SK-N-SH (cell line): ENCODE measurements at regions not wholly inside any gene's neighbourhood (a gene's known extent, or its start where the extent isn't known, plus 50 kb on each side); places are given as distances from the start of the nearest gene placed in this dataset.

Experiments
- CTCF ChIA-PET: fragments of 300-600, 350-600 bp; formaldehyde crosslinking; extraction: SDS; loops from one replicate; lab custom pipeline; 2021; lab: Yijun Ruan, JAX
- POLR2A ChIA-PET: fragments of 350-600 bp; sonication (Branson Sonifier 250); formaldehyde crosslinking; extraction: SDS; loops from one replicate; lab custom pipeline; 2020; ENCODE audit warnings: antibody characterized with exemption, inconsistent platforms; lab: Yijun Ruan, JAX
- DNase-seq: peaks from one replicate; pipeline ENCODE4 v3.0.0; 2012
- H2AFZ ChIP-seq: fragments of 200-600 bp; sonication (generic); 2 replicates; pipeline ENCODE4 v1.8.1; 2016; ENCODE audit warnings: antibody characterized with exemption, mild to moderate bottlenecking, low read depth
- H3F3A ChIP-seq: fragments of 200-600 bp; sonication (generic); replicated peaks from 2 replicates; pipeline ENCODE3; 2016; ENCODE audit warnings: antibody characterized with exemption, mild to moderate bottlenecking; ENCODE audit not compliant: insufficient read depth
- H3K27ac ChIP-seq, 2 experiments: fragments of 200-500 bp in 1 of 2; fragments of 200-600 bp in 1 of 2; sonication (Bioruptor generic) in 1 of 2; sonication (generic), shearing (Covaris generic) in 1 of 2; 2 replicates each; pipeline versions ENCODE4 v1.5.1 to v1.6.1; 2014 to 2016; ENCODE audit warnings: low read depth in 2 of 2, inconsistent platforms in 1 of 2, low read length in 1 of 2, mild to moderate bottlenecking in 1 of 2, mixed read lengths in 1 of 2
- H3K27me3 ChIP-seq: fragments of 200-600 bp; sonication (generic), shearing (Covaris generic); 2 replicates; pipeline ENCODE4 v1.6.1; 2016; ENCODE audit warnings: mixed run types; ENCODE audit not compliant: insufficient read depth
- H3K36me3 ChIP-seq, 2 experiments: fragments of 200-500 bp in 1 of 2; fragments of 200-600 bp in 1 of 2; sonication (Bioruptor generic) in 1 of 2; sonication (generic) in 1 of 2; replicated peaks in 1 of 2; 2 replicates each; pipeline versions ENCODE3 to v1.5.1; 2014 to 2016; ENCODE audit warnings: low read length in 1 of 2, mild to moderate bottlenecking in 1 of 2; ENCODE audit not compliant: insufficient read depth in 2 of 2, control insufficient read depth in 1 of 2
- H3K4me1 ChIP-seq, 2 experiments: fragments of 200-500 bp in 1 of 2; fragments of 200-600 bp in 1 of 2; sonication (Bioruptor generic) in 1 of 2; sonication (generic), shearing (Covaris generic) in 1 of 2; 2 replicates each; pipeline versions ENCODE4 v1.5.1 to v1.6.1; 2014 to 2016; ENCODE audit warnings: low read depth in 1 of 2, low read length in 1 of 2, mixed run types in 1 of 2; ENCODE audit not compliant: insufficient read depth in 2 of 2, control insufficient read depth in 1 of 2
- H3K4me2 ChIP-seq: fragments of 200-600 bp; sonication (generic), shearing (Covaris generic); 2 replicates; pipeline ENCODE4 v1.6.1; 2017; ENCODE audit warnings: mixed run types
- H3K4me3 ChIP-seq, 2 experiments: fragments of 200-500 bp in 1 of 2; fragments of 200-600 bp in 1 of 2; sonication (Bioruptor generic) in 1 of 2; sonication (generic), shearing (Covaris generic) in 1 of 2; 2 replicates each; pipeline versions ENCODE4 v1.5.1 to v1.8.1; 2014 to 2016; ENCODE audit warnings: low read depth in 2 of 2, inconsistent platforms in 1 of 2, low read length in 1 of 2, mild to moderate bottlenecking in 1 of 2, mixed read lengths in 1 of 2, moderate library complexity in 1 of 2
- H3K79me2 ChIP-seq: fragments of 200-600 bp; sonication (generic); 2 replicates; pipeline ENCODE4 v1.8.1; 2017; ENCODE audit warnings: mild to moderate bottlenecking; ENCODE audit not compliant: insufficient read depth
- H3K9ac ChIP-seq: fragments of 200-600 bp; sonication (generic); 2 replicates; pipeline ENCODE4 v1.6.1; 2017; ENCODE audit warnings: mixed run types
- H3K9me2 ChIP-seq: fragments of 200-600 bp; sonication (generic); 2 replicates; pipeline ENCODE4 v1.6.1; 2017; ENCODE audit warnings: mixed run types
- H3K9me3 ChIP-seq: fragments of 200-600 bp; sonication (generic); 2 replicates; pipeline ENCODE4 v1.6.1; 2017; ENCODE audit warnings: mixed run types, mild to moderate bottlenecking, moderate library complexity
- H4K20me1 ChIP-seq: fragments of 200-600 bp; sonication (generic); 2 replicates; pipeline ENCODE4 v1.6.1; 2017; ENCODE audit warnings: mild to moderate bottlenecking, mixed run types; ENCODE audit not compliant: insufficient read depth
- CHD2 ChIP-seq: fragments of 150-350 bp; IDR thresholded peaks from 2 replicates; pipeline ENCODE4 v1.6.1; 2018; ENCODE audit warnings: low read length; ENCODE audit not compliant: partially characterized antibody
- ELF1 ChIP-seq: IDR thresholded peaks from 2 replicates; pipeline ENCODE4 v1.4.0; 2012
- EP300 ChIP-seq, 2 experiments: IDR thresholded peaks; 2 replicates each; pipeline versions ENCODE4 v1.4.0 to v1.6.1; 2012; ENCODE audit warnings: borderline replicate concordance in 1 of 2, low read depth in 1 of 2, low read length in 1 of 2
- FOSL2 ChIP-seq: IDR thresholded peaks from 2 replicates; pipeline ENCODE4 v1.4.0; 2012; ENCODE audit warnings: low read depth, mild to moderate bottlenecking, moderate library complexity, borderline replicate concordance
- FOXM1 ChIP-seq: IDR thresholded peaks from 2 replicates; pipeline ENCODE4 v1.4.0; 2012; ENCODE audit warnings: low read depth, mild to moderate bottlenecking
- GABPA ChIP-seq: IDR thresholded peaks from 2 replicates; pipeline ENCODE4 v1.4.0; 2012; ENCODE audit warnings: low read depth, mild to moderate bottlenecking
- MEF2A ChIP-seq: IDR thresholded peaks from 2 replicates; pipeline ENCODE4 v1.4.0; 2012; ENCODE audit warnings: low read depth, borderline replicate concordance
- RCOR1 ChIP-seq: fragments of 150-350 bp; IDR thresholded peaks from 2 replicates; pipeline ENCODE4 v1.6.1; 2017; ENCODE audit warnings: antibody characterized with exemption, low read length
- REST ChIP-seq: IDR thresholded peaks from 2 replicates; pipeline ENCODE4 v1.6.1; 2012; ENCODE audit warnings: mild to moderate bottlenecking, low read depth, low read length, moderate library complexity
- RFX5 ChIP-seq: IDR thresholded peaks from 2 replicates; pipeline ENCODE4 v1.6.1; 2012; ENCODE audit warnings: mild to moderate bottlenecking, improper control_type of control experiment, low read length
- SIN3A ChIP-seq: IDR thresholded peaks from 2 replicates; pipeline ENCODE4 v1.6.1; 2012; ENCODE audit warnings: low read depth, mild to moderate bottlenecking, low read length, moderate library complexity, borderline replicate concordance
- TAF1 ChIP-seq: IDR thresholded peaks from 2 replicates; pipeline ENCODE4 v1.6.1; 2012; ENCODE audit warnings: low read depth, mild to moderate bottlenecking, low read length, moderate library complexity, borderline replicate concordance
- TEAD4 ChIP-seq: IDR thresholded peaks from 2 replicates; pipeline ENCODE4 v1.4.0; 2012; ENCODE audit warnings: mild to moderate bottlenecking, borderline replicate concordance; ENCODE audit not compliant: insufficient read depth
- YY1 ChIP-seq: IDR thresholded peaks from 2 replicates; pipeline ENCODE4 v1.4.0; 2012; ENCODE audit warnings: low read depth, mild to moderate bottlenecking
- WGBS: methylation state at CpG from one replicate; pipeline ENCODE4 v1.1.6; 2017; ENCODE audit warnings: low lambda C conversion rate; 5-methylcytosine and 5-hydroxymethylcytosine counted together
- TF ChIP-seq, protein P1 (sequence below): IDR thresholded peaks from 2 replicates; pipeline ENCODE4 v1.4.0; 2012; ENCODE audit warnings: low read depth
- TF ChIP-seq, protein P2 (sequence below): fragments of 150-350 bp; IDR thresholded peaks from 2 replicates; pipeline ENCODE4 v1.6.1; 2016; ENCODE audit warnings: mild to moderate bottlenecking, low read depth, low read length
- TF ChIP-seq, protein P3 (sequence below): IDR thresholded peaks from 2 replicates; pipeline ENCODE4; 2012

- Histone ChIP-seq H2AFZ (no peak overlapping the region), H4K20me1 (no peaks in the 10 kb centered on the region), H3K36me3 (no peaks in the 10 kb centered on the region), H3K4me1 (no peaks in the 10 kb centered on the region), H3K4me2 (no peak overlapping the region), H3K79me2 (no peaks in the 10 kb centered on the region), H3K9ac (no peak overlapping the region), H3K9me3 (no peaks in the 10 kb centered on the region), H3F3A (peaks cover 4% of the 10 kb centered on the region), H3K9me2 (no peaks in the 10 kb centered on the region), H3K4me3 (no peak overlapping the region), H3K27me3 (0 out of 2 replicates have a peak, but pooled peaks cover 4% of the 10 kb centered on the region), H3K27ac (no peak overlapping the region)
- 59% methylated on average over 8 of the region's 8 CpGs for WGBS
- TF ChIP-seq MEF2A (no peak), TAF1 (no peak), YY1 (no peak), EP300 (IDR thresholded peaks at IDR 0.05; ENCODE audit: borderline replicate concordance in 1 of 2, low read depth in 1 of 2, low read length in 1 of 2) (no peak), TEAD4 (no peak), GABPA (no peak), FOXM1 (no peak), RCOR1 (no peak), RFX5 (no peak), SIN3A (no peak), REST (no peak), FOSL2 (no peak), CHD2 (no peak), ELF1 (no peak)
- TF ChIP-seq, protein P1, sequence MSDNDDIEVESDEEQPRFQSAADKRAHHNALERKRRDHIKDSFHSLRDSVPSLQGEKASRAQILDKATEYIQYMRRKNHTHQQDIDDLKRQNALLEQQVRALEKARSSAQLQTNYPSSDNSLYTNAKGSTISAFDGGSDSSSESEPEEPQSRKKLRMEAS, result no peak
- TF ChIP-seq, protein P2, sequence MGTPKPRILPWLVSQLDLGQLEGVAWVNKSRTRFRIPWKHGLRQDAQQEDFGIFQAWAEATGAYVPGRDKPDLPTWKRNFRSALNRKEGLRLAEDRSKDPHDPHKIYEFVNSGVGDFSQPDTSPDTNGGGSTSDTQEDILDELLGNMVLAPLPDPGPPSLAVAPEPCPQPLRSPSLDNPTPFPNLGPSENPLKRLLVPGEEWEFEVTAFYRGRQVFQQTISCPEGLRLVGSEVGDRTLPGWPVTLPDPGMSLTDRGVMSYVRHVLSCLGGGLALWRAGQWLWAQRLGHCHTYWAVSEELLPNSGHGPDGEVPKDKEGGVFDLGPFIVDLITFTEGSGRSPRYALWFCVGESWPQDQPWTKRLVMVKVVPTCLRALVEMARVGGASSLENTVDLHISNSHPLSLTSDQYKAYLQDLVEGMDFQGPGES, result no peak
- TF ChIP-seq, protein P3, sequence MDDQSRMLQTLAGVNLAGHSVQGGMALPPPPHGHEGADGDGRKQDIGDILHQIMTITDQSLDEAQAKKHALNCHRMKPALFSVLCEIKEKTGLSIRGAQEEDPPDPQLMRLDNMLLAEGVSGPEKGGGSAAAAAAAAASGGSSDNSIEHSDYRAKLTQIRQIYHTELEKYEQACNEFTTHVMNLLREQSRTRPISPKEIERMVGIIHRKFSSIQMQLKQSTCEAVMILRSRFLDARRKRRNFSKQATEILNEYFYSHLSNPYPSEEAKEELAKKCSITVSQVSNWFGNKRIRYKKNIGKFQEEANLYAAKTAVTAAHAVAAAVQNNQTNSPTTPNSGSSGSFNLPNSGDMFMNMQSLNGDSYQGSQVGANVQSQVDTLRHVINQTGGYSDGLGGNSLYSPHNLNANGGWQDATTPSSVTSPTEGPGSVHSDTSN, result no peak
- DNase-seq, result no peak
- POLR2A ChIA-PET, result no interaction called here
- CTCF ChIA-PET, result interaction anchor here (0.6 to 1.0 kb wide), 2 partner anchors 8 to 266 kb away, joined by 3 to 4 read pairs; no protein-coding TSS in a partner anchor
Observed at GRCh38 chr18:24736662-24737330, 276.4 kb downstream of the HRH4 start.
